ENCODE measurements at regions not wholly inside any gene's neighbourhood (a gene's known extent, or its start where the extent isn't known, plus 50 kb on each side); places are given as distances from the start of the nearest gene placed in this dataset.
"Not testable (repeated sequence)": the region's sequence is repeated elsewhere in the genome, so short reads cannot be mapped to it uniquely, and the experiment has no call there.

DNA sequence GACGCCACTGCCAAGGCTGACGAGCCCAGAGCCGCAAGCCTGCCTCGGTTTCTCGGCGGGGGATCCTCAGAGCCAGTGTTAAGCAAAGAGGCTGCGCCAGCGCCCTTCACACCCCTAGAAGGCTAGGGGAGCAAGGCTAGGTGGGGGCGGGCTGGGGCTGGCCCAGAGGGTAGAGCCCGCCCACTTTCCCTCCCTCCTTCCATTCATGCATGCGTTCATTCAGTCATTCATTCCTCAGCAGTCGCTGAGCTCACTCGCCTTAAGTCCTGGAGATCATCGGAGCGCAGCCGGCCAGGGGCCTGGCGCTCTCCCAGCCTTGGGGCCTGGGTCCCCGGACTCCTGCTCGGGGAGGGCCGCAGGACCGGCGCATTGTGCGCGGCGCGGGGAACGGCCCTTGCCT is 5499.6 kb upstream of the TPTE start:
- TF ChIP-seq, protein P1, sequence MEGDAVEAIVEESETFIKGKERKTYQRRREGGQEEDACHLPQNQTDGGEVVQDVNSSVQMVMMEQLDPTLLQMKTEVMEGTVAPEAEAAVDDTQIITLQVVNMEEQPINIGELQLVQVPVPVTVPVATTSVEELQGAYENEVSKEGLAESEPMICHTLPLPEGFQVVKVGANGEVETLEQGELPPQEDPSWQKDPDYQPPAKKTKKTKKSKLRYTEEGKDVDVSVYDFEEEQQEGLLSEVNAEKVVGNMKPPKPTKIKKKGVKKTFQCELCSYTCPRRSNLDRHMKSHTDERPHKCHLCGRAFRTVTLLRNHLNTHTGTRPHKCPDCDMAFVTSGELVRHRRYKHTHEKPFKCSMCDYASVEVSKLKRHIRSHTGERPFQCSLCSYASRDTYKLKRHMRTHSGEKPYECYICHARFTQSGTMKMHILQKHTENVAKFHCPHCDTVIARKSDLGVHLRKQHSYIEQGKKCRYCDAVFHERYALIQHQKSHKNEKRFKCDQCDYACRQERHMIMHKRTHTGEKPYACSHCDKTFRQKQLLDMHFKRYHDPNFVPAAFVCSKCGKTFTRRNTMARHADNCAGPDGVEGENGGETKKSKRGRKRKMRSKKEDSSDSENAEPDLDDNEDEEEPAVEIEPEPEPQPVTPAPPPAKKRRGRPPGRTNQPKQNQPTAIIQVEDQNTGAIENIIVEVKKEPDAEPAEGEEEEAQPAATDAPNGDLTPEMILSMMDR (IDR thresholded peaks at IDR 0.05) = not testable (repeated sequence)
- TF ChIP-seq POLR2AphosphoS5, POLR2A (IDR thresholded peaks at IDR 0.05): not testable (repeated sequence)

Data from gastroesophageal sphincter (tissue), 3 donors.